ENCODE measurements at regions not wholly inside any gene's neighbourhood (a gene's known extent, or its start where the extent isn't known, plus 50 kb on each side); places are given as distances from the start of the nearest gene placed in this dataset.
"Not testable (repeated sequence)": the region's sequence is repeated elsewhere in the genome, so short reads cannot be mapped to it uniquely, and the experiment has no call there.

- not testable (repeated sequence) for H3K4me1 Mint-ChIP-seq; H3K27ac Mint-ChIP-seq; DNase-seq; H3K4me3 Mint-ChIP-seq; H3K9me3 Mint-ChIP-seq; ATAC-seq; H3K36me3 Mint-ChIP-seq (ENCODE audit: low read depth)
- peaks cover 16% of the 10 kb centered on the region for H3K27me3 Mint-ChIP-seq
Measured at GRCh38 chr2:95699201-95700184, 107.7 kb downstream of the TRIM43 start.

GRCh38 chr2:95700519-95700918 is 108.7 kb downstream of the TRIM43 start:
- no peak overlapping the region for H3K4me3 Mint-ChIP-seq
- no peaks in the 10 kb centered on the region for H3K9me3 Mint-ChIP-seq
- DNase-seq (no peak), ATAC-seq (no peak)
- H3K4me1 Mint-ChIP-seq: no peaks in the 10 kb centered on the region
- peaks cover 16% of the 10 kb centered on the region for H3K27me3 Mint-ChIP-seq
- no peak overlapping the region for H3K27ac Mint-ChIP-seq
- no peaks in the 10 kb centered on the region for H3K36me3 Mint-ChIP-seq (ENCODE audit: low read depth)

GRCh38 chr2:95702471-95702870 is 110.7 kb downstream of the TRIM43 start:
- Mint-ChIP-seq H3K27me3 (peaks cover 14% of the 10 kb centered on the region), H3K4me1 (no peaks in the 10 kb centered on the region), H3K9me3 (no peaks in the 10 kb centered on the region), H3K4me3 (no peak overlapping the region), H3K36me3 (ENCODE audit: low read depth) (no peaks in the 10 kb centered on the region), H3K27ac (no peak overlapping the region)
- no peak for ATAC-seq
- no peak for DNase-seq

GRCh38 chr2:95707161-95707560 is 115.4 kb downstream of the TRIM43 start:
- H3K4me1 Mint-ChIP-seq: not testable (repeated sequence)

GRCh38 chr2:95707837-95708236 is 116.0 kb downstream of the TRIM43 start:
- ATAC-seq (no peak), DNase-seq (no peak)
- no peaks in the 10 kb centered on the region for H3K36me3 Mint-ChIP-seq (ENCODE audit: low read depth)
- no peaks in the 10 kb centered on the region for H3K9me3 Mint-ChIP-seq
- H3K27me3 Mint-ChIP-seq: peaks cover 4% of the 10 kb centered on the region
- H3K27ac Mint-ChIP-seq: no peak overlapping the region
- no peaks in the 10 kb centered on the region for H3K4me1 Mint-ChIP-seq
- H3K4me3 Mint-ChIP-seq: no peak overlapping the region

More at GRCh38 chr2:95707161-95707560, 115.4 kb downstream of the TRIM43 start:
- H3K4me3 Mint-ChIP-seq; DNase-seq; ATAC-seq; H3K36me3 Mint-ChIP-seq (ENCODE audit: low read depth); H3K9me3 Mint-ChIP-seq; H3K27me3 Mint-ChIP-seq; H3K27ac Mint-ChIP-seq: not testable (repeated sequence)

- no peak for ATAC-seq
- Mint-ChIP-seq H3K9me3 (no peaks in the 10 kb centered on the region), H3K4me1 (no peaks in the 10 kb centered on the region), H3K4me3 (no peak overlapping the region), H3K36me3 (ENCODE audit: low read depth) (no peaks in the 10 kb centered on the region), H3K27me3 (peaks cover 4% of the 10 kb centered on the region), H3K27ac (no peak overlapping the region)
- DNase-seq: no peak
Measured at GRCh38 chr2:95709831-95710230, 118.0 kb downstream of the TRIM43 start.

GRCh38 chr2:95713470-95714177 is 121.8 kb downstream of the TRIM43 start:
- ATAC-seq; H3K9me3 Mint-ChIP-seq; H3K4me3 Mint-ChIP-seq; H3K27me3 Mint-ChIP-seq; H3K36me3 Mint-ChIP-seq (ENCODE audit: low read depth); H3K27ac Mint-ChIP-seq; H3K4me1 Mint-ChIP-seq; DNase-seq: not testable (repeated sequence)

GRCh38 chr2:95714398-95714797 is 122.6 kb downstream of the TRIM43 start:
- H3K27ac Mint-ChIP-seq; H3K9me3 Mint-ChIP-seq; H3K27me3 Mint-ChIP-seq; H3K4me1 Mint-ChIP-seq; DNase-seq; H3K4me3 Mint-ChIP-seq; ATAC-seq; H3K36me3 Mint-ChIP-seq (ENCODE audit: low read depth): not testable (repeated sequence)

GRCh38 chr2:95719473-95720060 is 127.8 kb downstream of the TRIM43 start:
- Mint-ChIP-seq H3K27me3 (no peaks in the 10 kb centered on the region), H3K4me3 (no peak overlapping the region), H3K36me3 (ENCODE audit: low read depth) (no peaks in the 10 kb centered on the region), H3K9me3 (no peaks in the 10 kb centered on the region), H3K4me1 (no peaks in the 10 kb centered on the region), H3K27ac (no peak overlapping the region)
- DNase-seq: no peak
- no peak for ATAC-seq

- no peaks in the 10 kb centered on the region for H3K36me3 Mint-ChIP-seq (ENCODE audit: low read depth)
- no peak overlapping the region for H3K4me3 Mint-ChIP-seq
- H3K27ac Mint-ChIP-seq: no peak overlapping the region
Measured at GRCh38 chr2:95721726-95722125, 129.9 kb downstream of the TRIM43 start.

GRCh38 chr2:95722131-95722697 is 130.4 kb downstream of the TRIM43 start:
- H3K9me3 Mint-ChIP-seq: no peaks in the 10 kb centered on the region
- no peak for DNase-seq
- no peaks in the 10 kb centered on the region for H3K36me3 Mint-ChIP-seq (ENCODE audit: low read depth)

More at GRCh38 chr2:95721726-95722125, 129.9 kb downstream of the TRIM43 start:
- Mint-ChIP-seq H3K27me3 (no peaks in the 10 kb centered on the region), H3K9me3 (no peaks in the 10 kb centered on the region), H3K4me1 (no peaks in the 10 kb centered on the region)
- no peak for ATAC-seq
- DNase-seq: no peak

GRCh38 chr2:95723627-95724210 is 131.9 kb downstream of the TRIM43 start:
- H3K36me3 Mint-ChIP-seq (ENCODE audit: low read depth); H3K27ac Mint-ChIP-seq; H3K27me3 Mint-ChIP-seq; H3K9me3 Mint-ChIP-seq; DNase-seq; H3K4me1 Mint-ChIP-seq; H3K4me3 Mint-ChIP-seq; ATAC-seq: not testable (repeated sequence)

More at GRCh38 chr2:95722131-95722697, 130.4 kb downstream of the TRIM43 start:
- Mint-ChIP-seq H3K4me1 (no peaks in the 10 kb centered on the region), H3K27ac (no peak overlapping the region), H3K27me3 (peaks cover 3% of the 10 kb centered on the region), H3K4me3 (no peak overlapping the region)
- ATAC-seq: no peak

GRCh38 chr2:95725191-95725590 is 133.4 kb downstream of the TRIM43 start:
- not testable (repeated sequence) for H3K4me1 Mint-ChIP-seq; DNase-seq; H3K36me3 Mint-ChIP-seq (ENCODE audit: low read depth); H3K9me3 Mint-ChIP-seq; ATAC-seq; H3K27me3 Mint-ChIP-seq; H3K4me3 Mint-ChIP-seq; H3K27ac Mint-ChIP-seq

GRCh38 chr2:95725677-95726076 is 133.9 kb downstream of the TRIM43 start:
- not testable (repeated sequence) for ATAC-seq; H3K27me3 Mint-ChIP-seq; H3K27ac Mint-ChIP-seq; H3K9me3 Mint-ChIP-seq; H3K36me3 Mint-ChIP-seq (ENCODE audit: low read depth); DNase-seq; H3K4me3 Mint-ChIP-seq; H3K4me1 Mint-ChIP-seq
